Stimulated activated CD8-positive, alpha-beta memory T cell treated with anti-CD3 and anti-CD28 coated beads, Interleukin-12 subunit alpha, Interleukin-12 subunit beta, amount 100 ng/mL, for 24 hours (primary cell): ENCODE measurements at regions not wholly inside any gene's neighbourhood (a gene's known extent, or its start where the extent isn't known, plus 50 kb on each side); places are given as distances from the start of the nearest gene placed in this dataset.
"Not testable (repeated sequence)": the region's sequence is repeated elsewhere in the genome, so short reads cannot be mapped to it uniquely, and the experiment has no call there.

Experiments used
- DNase-seq: peaks from one replicate; pipeline ENCODE4 v3.0.0-alpha.2; 2020; ENCODE audit errors: extremely low read depth

DNA sequence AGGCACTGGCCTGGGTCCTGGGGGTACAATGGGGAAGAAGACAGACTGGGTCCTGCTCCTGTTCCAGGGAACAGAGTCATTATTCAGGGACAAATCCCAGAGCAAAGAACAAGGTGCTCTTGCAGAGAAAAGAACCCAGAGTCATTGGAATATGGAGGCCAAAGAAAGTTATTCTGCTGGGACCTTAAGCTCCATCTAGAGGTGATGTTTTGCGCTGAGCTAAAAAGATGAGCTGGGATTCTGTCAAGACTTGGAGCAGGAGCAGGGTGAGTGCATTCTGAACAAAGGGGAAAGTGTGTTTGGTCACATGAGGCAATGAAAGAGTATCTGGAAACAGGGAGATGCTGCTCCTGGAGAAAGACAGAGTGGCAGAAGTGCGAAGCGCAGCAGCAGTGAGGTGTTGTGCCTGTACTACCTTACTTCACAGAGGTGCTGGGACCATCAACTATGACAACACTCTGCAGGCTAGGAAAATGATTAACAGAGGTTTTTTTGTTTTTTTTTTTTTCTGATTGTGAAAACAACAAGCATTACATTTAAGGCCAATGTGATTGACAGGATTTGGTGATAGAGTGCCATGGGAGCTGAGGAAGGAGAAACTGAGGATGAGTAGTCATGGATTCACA, 95.3 kb upstream of the TNFSF11 start:
- no peak for DNase-seq

DNA sequence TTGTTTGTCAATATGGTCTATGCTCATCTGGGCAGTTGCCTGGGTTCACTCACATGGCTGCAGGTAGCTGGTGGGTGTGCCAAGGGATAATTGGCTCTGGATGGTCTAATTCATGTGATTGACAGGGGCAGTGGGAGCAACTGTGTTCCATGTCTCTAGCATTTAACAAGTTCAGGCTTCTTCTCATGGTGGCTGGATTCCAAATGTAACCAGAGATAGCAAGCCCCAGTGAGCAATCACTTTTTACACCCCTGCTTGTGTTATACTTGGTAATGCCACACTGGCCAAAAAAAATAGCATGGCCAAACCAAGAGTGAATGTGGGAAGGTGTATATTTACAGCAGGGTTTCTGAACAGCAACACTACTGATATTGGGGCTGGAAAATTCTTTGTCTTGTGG, 89.6 kb upstream of the TNFSF11 start:
- no peak for DNase-seq

DNA sequence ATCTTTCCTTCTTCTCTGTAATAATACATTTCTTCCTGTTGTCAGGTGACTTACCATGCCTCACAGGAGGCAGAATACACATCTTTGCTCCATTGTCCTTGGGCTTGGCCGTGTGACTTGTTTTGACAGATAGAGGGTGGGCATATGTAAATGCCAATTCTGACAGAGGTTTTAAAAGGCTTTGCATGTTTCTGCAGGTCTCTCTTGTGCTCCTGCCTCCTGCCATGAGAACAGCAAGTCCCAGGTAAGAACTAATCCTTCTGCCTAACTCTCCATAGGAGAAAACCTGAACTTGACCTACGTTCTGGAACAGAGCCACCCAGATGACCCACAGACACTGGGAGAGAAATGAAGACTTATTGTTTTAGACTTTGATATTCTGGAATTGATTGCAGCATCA, 88.7 kb upstream of the TNFSF11 start:
- DNase-seq: no peak

DNA sequence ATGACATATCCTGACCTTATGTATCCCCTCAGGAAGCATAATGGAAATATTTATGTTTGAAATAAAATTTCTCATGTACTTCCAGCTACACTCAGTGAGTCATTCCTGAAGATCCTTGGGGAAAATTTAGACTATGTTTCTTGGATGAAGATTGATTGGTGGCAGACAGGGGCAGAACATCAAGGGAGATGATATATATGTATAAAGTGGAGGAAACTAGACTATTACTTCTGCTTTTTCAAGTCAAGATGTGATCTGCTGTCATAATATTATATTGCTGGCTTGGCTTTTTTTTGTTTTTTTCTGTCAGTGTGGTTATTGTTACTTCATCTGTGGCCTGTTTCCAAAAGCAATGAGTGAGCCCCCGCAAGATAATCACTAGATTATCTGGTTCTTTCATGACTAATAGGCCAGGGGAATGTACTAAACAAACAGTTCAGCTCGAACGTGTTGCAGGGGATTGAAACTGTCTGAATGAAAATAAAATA, 87.2 kb upstream of the TNFSF11 start:
- DNase-seq: no peak

DNA sequence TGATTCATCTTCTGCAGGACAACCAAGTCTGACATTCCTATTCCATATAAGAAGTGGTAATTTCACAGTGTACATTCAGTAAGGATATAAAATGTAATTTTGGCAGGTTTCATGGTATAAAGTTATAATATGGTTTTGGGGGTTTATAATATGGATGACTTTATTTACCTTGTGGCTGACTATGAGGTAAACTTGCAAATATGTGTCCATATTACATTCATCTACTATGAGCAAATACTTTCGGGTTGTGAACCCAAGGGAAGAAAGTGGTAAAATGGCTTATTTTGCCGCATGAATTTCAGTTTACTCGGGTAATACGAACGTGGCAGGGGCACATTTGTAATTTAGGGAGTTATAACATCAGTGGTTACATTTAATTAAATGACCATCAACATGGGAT, 86.7 kb upstream of the TNFSF11 start:
- DNase-seq: no peak

DNA sequence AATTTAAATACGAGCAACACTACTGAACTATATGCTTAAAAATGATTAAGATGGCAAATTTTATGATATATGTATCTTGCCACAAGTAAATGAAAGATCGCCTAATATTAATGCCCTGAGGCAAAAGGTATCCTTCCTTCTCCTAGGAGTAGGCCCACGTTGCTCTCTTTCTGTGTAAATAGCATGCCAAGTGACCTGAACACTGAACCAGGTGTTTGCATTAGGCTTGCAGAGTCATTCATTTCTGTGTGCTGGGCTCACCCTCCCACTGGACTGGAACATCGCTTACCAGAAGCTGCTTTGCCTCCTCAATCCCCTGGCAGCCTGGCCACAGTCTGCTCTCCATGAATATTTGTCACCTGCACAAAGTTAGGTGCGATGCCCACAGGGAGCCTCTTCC, 83.3 kb upstream of the TNFSF11 start:
- no peak for DNase-seq

DNA sequence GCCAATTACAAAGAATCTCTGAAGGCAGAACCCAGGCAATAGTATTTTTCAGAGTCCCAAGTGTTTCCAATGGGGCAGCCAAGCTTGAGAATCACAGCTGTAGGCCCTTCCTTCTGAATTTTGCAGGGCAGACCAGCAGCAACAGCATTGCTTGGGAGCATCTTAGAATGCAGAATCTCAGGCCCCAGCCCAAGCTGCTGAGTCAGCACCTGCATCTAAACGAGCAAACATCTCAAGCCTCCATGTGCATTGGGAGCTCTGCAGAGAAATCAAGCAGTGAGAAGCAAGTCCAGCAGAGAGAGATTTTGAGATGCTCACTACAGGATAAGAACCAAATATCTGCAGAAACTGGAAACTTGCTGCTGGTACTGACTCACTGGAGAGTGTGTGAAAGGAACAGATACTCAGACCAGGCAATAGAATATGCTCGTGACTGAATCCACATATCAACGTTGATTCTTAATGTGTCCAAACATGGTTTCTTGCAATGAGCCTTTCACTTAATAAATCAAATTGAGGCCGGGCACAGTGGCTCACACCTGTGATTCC, 81.5 kb upstream of the TNFSF11 start:
- DNase-seq: no peak

DNA sequence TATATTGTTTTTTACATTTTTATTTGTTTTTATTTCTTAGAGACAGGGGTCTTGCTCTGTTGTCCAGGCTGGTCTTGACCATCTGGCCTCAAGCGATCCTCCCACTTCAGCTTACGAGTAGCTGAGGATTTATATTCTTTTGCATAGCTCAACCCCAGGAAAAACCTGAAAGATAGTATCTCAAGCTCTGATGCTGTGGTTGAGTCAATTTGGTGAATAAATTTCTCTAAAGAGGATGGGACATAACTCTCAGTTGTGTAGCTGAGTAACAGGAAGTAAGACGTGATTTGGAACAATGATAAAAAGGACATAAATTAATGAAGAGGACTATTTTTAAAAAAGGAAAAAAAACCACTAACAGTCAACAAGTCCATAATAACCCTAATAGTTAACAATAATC, 79.8 kb upstream of the TNFSF11 start:
- no peak for DNase-seq

DNA sequence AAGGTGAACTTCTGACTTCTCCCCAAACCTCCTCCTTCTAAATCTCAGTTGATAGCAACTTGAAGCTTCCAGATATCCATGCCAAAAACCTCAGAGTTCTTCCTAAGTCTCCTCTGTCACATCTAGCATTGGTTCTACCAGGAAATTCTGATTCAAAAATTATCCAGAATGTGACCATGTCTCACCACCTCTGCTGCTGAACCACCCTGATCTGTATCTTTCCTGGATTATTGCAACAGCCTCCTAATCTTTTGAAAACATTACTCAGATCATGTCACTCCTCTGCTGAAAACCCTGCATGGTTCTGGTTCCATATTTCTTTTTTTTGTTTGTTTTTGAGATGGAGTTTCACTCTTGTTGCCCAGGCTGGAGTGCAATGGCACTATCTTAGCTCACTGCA, 78.7 kb upstream of the TNFSF11 start:
- no peak for DNase-seq

DNA sequence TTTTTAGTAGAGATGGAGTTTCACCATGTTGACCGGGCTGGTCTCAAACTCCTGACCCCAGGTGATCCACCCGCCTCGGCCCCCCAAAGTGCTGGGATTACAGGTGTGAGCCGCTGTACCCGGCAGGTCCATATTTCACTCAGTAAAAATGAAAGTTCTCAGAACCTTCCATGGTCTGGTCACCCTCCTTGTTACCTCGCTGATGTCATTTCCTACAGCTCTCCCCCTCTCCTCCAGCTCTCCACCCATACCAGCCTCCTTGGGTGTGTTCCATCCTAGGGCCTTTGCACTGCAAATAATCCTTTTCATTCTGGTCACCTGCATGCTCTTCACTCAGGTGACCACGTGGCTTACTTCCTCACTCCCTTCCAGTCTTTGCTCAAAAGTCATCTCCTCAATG, 78.2 kb upstream of the TNFSF11 start:
- no peak for DNase-seq

DNA sequence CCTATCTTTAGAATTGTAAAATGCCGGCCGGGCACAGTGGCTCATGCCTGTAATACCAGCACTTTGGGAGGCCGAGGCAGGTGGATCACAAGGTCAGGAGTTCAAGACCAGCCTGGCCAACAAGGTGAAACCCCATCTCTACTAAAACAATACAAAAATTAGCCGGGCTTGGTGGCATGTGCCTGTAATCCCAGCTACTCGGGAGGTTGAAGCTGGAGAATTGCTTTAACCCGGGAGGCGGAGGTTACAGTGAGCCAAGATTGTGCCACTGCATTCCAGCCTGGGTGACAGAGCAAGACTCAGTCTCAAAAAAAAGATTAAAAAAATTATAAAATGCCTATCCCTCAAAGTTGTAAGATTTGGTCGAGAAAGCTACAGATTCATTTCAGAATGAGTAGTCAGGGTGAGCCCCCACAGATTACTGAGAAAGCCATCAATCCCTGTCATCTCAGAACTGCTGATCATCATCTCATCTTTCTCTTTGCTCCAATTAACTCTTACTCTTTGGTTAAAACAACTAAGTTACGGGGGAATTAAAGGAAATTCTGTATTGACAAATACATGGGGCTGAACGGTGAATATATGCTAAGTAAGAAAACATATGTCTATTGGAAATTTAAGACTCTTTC, 76.9 kb upstream of the TNFSF11 start:
- not testable (repeated sequence) for DNase-seq

DNA sequence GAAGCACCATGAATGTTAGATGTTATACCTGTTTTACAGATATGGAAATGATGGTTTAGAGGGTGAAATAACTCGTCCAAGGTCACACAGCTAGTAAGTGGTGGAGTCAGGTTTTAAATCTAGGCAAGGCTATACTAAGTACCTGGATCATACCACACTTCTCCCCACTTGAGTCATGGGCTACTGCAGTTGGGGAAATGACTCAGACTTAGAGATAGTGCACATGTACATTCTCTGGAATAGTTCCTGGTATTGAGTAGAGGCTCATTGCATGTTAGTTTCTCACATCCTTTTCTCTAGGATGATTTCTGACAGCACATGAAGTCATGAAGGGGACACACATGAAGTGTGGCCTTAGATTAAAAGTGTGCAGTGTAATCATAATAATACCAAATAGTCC, 76.2 kb upstream of the TNFSF11 start:
- no peak for DNase-seq

DNA sequence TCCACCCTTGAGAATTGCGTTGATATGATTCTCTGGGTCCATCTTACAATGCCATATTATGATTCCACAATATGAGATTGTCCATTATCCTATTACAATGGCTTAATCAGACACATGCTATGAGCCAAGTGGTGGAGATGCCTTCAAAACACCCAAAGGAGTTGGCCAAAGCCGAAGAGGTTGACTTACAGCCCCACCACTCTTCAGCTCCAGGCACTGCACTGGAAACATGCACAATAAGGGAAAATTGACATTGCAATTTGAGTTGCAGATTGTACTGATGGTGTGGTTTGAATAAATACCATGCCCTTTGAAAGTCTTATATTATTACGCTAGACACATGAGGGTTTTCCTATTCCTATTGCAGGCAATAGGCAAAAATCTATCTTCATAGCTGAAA, 75.4 kb upstream of the TNFSF11 start:
- no peak for DNase-seq
